Prostate gland (tissue), 2 donors: ENCODE measurements at regions not wholly inside any gene's neighbourhood (a gene's known extent, or its start where the extent isn't known, plus 50 kb on each side); places are given as distances from the start of the nearest gene placed in this dataset.

Experiments
- CTCF ChIP-seq, 4 experiments: fragments of 200-600 bp in 2 of 4; fragments of 450-650 bp in 2 of 4; sonication (generic) in 2 of 4; IDR thresholded peaks; 1 replicate in 3 of 4; 2 replicates in 1 of 4; pipeline ENCODE4 v1.5.1; 2016 to 2019; ENCODE audit warnings: antibody characterized with exemption in 4 of 4, mild to moderate bottlenecking in 2 of 4, moderate library complexity in 2 of 4
- POLR2A ChIP-seq: fragments of 450-650 bp; IDR thresholded peaks from one replicate; pipeline ENCODE4 v1.6.1; 2016; ENCODE audit warnings: antibody characterized with exemption, mild to moderate bottlenecking
- POLR2AphosphoS5 ChIP-seq: sonication (generic); formaldehyde crosslinking; IDR thresholded peaks from one replicate; pipeline ENCODE4 v1.6.1; 2017; ENCODE audit warnings: antibody characterized with exemption

DNA sequence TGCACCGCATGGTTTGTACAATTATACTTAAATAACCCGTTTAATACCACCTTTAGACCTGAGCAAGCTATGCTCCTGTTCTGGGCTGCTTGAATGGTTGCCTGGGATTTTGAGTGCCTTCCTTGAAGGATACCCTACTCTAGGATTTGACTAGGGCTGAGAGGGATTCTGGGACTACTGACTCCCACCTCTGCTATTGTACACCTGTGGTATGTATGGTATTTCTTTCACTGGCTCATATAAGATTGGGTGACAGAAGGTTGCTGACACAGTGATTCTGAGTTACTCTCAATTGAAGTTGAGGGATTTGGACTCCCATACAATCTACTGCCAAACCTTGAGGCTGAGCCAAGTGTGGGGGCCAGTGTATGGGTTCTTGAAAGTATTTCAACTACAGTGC lies 494.4 kb upstream of the SEMA3D start:
- TF ChIP-seq CTCF (IDR thresholded peaks at IDR 0.05) (no peak), POLR2AphosphoS5 (no peak), POLR2A (no peak)
